DMS53 treated with DMSO at 0.1 percent for 48 hours (cell line): ENCODE measurements at regions not wholly inside any gene's neighbourhood (a gene's known extent, or its start where the extent isn't known, plus 50 kb on each side); places are given as distances from the start of the nearest gene placed in this dataset.
"Not testable (repeated sequence)": the region's sequence is repeated elsewhere in the genome, so short reads cannot be mapped to it uniquely, and the experiment has no call there.

Experiments
- DNase-seq: peaks from one replicate; lab custom pipeline; 2025; ENCODE audit not compliant: unreplicated experiment; lab: John Stamatoyannopoulos, UW

GRCh38 chr22:48923996-48924395 is 903.7 kb downstream of the BRD1 start:
- no peak for DNase-seq

- no peak for DNase-seq
Measured at GRCh38 chr22:48923165-48923865, 904.4 kb downstream of the BRD1 start.

- no peak for DNase-seq
Measured at GRCh38 chr22:48921411-48921903, 906.2 kb downstream of the BRD1 start.

- DNase-seq: no peak
Measured at GRCh38 chr22:48920776-48921241, 906.9 kb downstream of the BRD1 start.

- DNase-seq: no peak
Measured at GRCh38 chr22:48919851-48920589, 907.7 kb downstream of the BRD1 start.

- DNase-seq: no peak
Measured at GRCh38 chr22:48919187-48919590, 908.5 kb downstream of the BRD1 start.

GRCh38 chr22:48918585-48919186 is 909.0 kb downstream of the BRD1 start:
- DNase-seq: no peak

GRCh38 chr22:48912356-48913066 is 915.2 kb downstream of the BRD1 start:
- not testable (repeated sequence) for DNase-seq

GRCh38 chr22:48911647-48912046 is 916.0 kb downstream of the BRD1 start:
- not testable (repeated sequence) for DNase-seq

- DNase-seq: not testable (repeated sequence)
Measured at GRCh38 chr22:48911067-48911466, 916.6 kb downstream of the BRD1 start.

GRCh38 chr22:48908547-48908946 is 919.1 kb downstream of the BRD1 start:
- DNase-seq: no peak

- DNase-seq: no peak
Measured at GRCh38 chr22:48907591-48907990, 920.1 kb downstream of the BRD1 start.

GRCh38 chr22:48906216-48906835 is 921.3 kb downstream of the BRD1 start:
- DNase-seq: no peak

GRCh38 chr22:48905206-48905975 is 922.3 kb downstream of the BRD1 start:
- no peak for DNase-seq

GRCh38 chr22:48902983-48903650 is 924.6 kb downstream of the BRD1 start:
- DNase-seq: no peak

GRCh38 chr22:48902001-48902869 is 925.4 kb downstream of the BRD1 start:
- DNase-seq: no peak

GRCh38 chr22:48901324-48901723 is 926.3 kb downstream of the BRD1 start:
- DNase-seq: no peak

- DNase-seq: no peak
Measured at GRCh38 chr22:48900626-48901025, 927.0 kb downstream of the BRD1 start.

- no peak for DNase-seq
Measured at GRCh38 chr22:48900327-48900597, 927.4 kb downstream of the BRD1 start.
